ENCODE measurements at regions not wholly inside any gene's neighbourhood (a gene's known extent, or its start where the extent isn't known, plus 50 kb on each side); places are given as distances from the start of the nearest gene placed in this dataset.

GRCh38 chr12:126952096-126953007 is 1314.6 kb upstream of the TMEM132C start:
- TF ChIP-seq CTCF (conservative IDR thresholded peaks at IDR 0.05) (no peak), ZFX (IDR thresholded peaks at IDR 0.05) (no peak)
